Activated naive CD8-positive, alpha-beta T cell treated with anti-CD3 and anti-CD28 coated beads, Interleukin-2, amount 50 U/mL, for 24 hours (primary cell): ENCODE measurements at regions not wholly inside any gene's neighbourhood (a gene's known extent, or its start where the extent isn't known, plus 50 kb on each side); places are given as distances from the start of the nearest gene placed in this dataset.
A peak's percentile ranks its signal among the peaks of the same experiment; 100 is the strongest.
"Not testable (repeated sequence)": the region's sequence is repeated elsewhere in the genome, so short reads cannot be mapped to it uniquely, and the experiment has no call there.

ENCODE experiments used
- ATAC-seq: fragments of 150-1000 bp; cut with Tn5 transposase; one replicate; pipeline ENCODE4 v1.10.0; 2021
- DNase-seq: peaks from one replicate; pipeline ENCODE4 v3.0.0; 2021
- H3K27ac Mint-ChIP-seq: one replicate; pipeline ENCODE4 v1.8.0; 2021; ENCODE audit warnings: mild to moderate bottlenecking, mixed read lengths
- H3K27me3 Mint-ChIP-seq: one replicate; pipeline ENCODE4 v1.8.0; 2021; ENCODE audit warnings: mixed read lengths
- H3K36me3 Mint-ChIP-seq: one replicate; pipeline ENCODE4 v1.8.0; 2021; ENCODE audit warnings: low read depth, mixed read lengths
- H3K4me1 Mint-ChIP-seq: one replicate; pipeline ENCODE4 v1.8.0; 2021; ENCODE audit warnings: mixed read lengths
- H3K4me3 Mint-ChIP-seq: one replicate; pipeline ENCODE4 v1.8.0; 2021; ENCODE audit warnings: mild to moderate bottlenecking, moderate library complexity, mixed read lengths
- H3K9me3 Mint-ChIP-seq: one replicate; pipeline ENCODE4 v1.8.0; 2021; ENCODE audit warnings: mixed read lengths

DNA sequence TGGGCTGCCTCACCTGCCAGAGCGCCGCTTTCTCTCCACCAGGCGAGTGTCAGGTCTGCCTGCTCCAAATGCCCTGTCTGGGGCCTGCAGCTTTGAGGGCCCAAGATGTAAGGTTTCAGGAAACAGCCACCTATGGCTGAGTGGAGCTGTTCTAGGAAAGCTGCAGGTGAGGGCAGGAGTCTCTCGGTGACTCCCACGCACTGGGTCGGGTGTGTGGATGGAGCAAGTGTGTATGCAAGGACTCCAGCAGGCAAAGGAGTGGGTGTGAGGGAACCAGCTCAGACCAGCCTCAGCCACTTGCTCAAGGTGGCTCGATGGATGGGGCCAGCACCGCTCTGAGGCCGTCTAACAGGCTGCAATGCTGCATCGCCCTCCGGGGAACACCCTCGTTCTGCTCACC, 123.7 kb downstream of the LIMS4 start:
- DNase-seq, H3K27me3 Mint-ChIP-seq, H3K4me1 Mint-ChIP-seq, H3K27ac Mint-ChIP-seq, ATAC-seq, H3K4me3 Mint-ChIP-seq, H3K9me3 Mint-ChIP-seq, H3K36me3 Mint-ChIP-seq: not testable (repeated sequence)

DNA sequence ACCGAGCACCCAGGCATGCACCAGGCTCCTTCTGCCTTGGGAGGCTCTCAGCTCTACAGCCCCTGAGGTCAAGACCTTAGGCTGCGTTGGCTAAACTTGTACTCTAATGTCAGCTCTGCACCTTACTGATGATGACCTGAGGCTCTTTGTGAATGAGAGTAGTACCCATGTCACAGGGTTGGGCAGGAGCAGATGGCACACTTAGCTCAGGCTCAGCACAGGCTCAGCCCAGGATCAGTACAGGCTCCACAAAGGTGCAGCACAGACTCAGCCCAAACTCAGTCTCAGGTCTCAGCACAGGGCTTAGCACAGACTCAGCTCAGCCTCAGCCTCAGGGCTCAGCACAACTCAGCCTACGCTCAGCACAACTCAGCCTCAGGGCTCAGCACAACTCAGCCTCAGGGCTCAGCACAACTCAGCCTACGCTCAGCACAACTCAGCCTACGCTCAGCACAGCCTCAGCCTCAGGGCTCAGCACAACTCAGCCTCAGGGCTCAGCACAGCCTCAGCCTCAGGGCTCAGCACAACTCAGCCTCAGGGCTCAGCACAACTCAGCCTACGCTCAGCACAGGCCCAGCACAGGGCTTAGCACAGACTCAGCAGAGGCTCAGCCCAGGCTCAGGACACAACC, 128.1 kb downstream of the LIMS4 start:
- ATAC-seq, H3K9me3 Mint-ChIP-seq, H3K27me3 Mint-ChIP-seq, H3K36me3 Mint-ChIP-seq, H3K27ac Mint-ChIP-seq, H3K4me1 Mint-ChIP-seq, DNase-seq, H3K4me3 Mint-ChIP-seq: not testable (repeated sequence)

DNA sequence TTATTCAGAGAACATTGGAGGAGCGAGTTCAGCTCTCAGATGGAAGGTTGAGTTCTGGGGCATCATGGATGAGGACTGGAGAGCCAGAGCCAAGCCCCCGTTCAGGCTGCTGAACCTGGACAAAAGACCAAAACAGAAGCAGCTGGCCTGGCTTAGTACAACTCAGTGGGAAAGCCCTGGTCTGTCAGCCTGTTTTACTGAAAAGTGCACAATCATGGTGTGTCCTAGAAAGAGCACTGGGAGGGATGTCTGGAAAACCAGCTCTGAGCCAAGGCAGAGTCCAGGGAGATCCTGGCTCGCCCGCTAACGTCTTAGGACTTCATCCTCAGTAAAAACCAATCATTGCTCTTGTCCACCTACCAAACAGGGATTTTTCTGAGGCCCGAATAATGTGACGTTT, 129.7 kb upstream of the MTLN start:
- not testable (repeated sequence) for H3K9me3 Mint-ChIP-seq, H3K4me1 Mint-ChIP-seq, H3K4me3 Mint-ChIP-seq, H3K36me3 Mint-ChIP-seq, H3K27me3 Mint-ChIP-seq, ATAC-seq, H3K27ac Mint-ChIP-seq, DNase-seq

DNA sequence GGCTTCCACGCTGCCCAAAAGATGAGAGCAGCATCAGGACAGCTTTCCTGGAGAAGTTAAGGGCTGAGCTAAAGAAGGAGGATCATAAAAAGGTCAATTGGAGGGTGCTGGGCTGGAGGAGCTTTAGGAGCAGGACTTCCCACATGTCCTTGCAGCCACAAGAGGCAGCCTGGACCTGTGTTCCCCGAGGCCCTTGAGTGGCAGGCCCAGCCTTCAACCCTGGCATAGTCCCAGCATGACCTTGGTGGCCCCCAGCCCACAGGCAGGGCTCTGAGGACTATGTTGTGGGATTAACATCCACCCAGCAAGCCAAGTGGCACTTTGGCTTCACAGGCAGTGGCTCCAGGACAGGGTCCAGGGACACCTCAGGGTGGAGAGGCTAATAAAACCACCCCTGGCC, 126.8 kb upstream of the MTLN start:
- not testable (repeated sequence) for H3K27me3 Mint-ChIP-seq, ATAC-seq

DNA sequence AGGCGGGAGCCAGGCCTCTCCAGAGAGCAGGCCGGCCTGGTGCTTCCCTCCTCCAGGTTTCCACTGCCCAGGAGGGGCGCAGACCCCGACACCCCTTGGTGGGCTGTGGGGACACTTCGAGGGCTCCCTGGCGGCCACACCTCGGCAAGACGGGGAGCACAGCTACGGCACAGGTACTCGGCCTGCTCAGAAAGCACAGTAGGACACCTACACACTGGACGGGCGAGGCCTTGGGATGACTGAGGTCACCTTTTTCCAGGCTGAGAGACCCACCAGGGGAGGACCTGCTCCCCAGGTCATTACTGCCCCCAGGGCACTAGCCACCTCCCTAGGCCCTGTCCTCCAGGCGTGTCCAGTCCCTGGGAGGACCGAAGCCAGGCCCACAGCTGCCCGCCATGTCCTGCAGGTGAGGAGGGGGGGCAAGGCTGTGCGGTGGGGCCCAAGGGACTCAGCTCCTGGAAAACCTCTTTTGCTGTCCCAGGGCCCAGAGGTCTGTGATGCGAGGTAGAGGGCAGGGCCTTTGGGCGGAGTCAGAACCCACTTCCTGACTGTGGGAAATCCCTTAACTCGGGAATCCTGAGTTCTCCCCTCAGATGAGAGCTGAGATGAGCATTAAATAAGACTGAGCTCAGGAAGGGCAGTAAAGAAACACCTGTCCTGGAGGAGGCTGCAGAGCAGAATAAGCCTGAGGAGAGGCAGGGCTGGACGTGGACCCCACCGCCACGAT, 126.1 kb upstream of the MTLN start:
- not testable (repeated sequence) for H3K4me3 Mint-ChIP-seq, H3K36me3 Mint-ChIP-seq, ATAC-seq, H3K27ac Mint-ChIP-seq, DNase-seq, H3K27me3 Mint-ChIP-seq, H3K9me3 Mint-ChIP-seq, H3K4me1 Mint-ChIP-seq

More for the DNA sequence above, 126.8 kb upstream of the MTLN start:
- not testable (repeated sequence) for H3K4me3 Mint-ChIP-seq, H3K4me1 Mint-ChIP-seq, H3K27ac Mint-ChIP-seq, H3K36me3 Mint-ChIP-seq, DNase-seq, H3K9me3 Mint-ChIP-seq

DNA sequence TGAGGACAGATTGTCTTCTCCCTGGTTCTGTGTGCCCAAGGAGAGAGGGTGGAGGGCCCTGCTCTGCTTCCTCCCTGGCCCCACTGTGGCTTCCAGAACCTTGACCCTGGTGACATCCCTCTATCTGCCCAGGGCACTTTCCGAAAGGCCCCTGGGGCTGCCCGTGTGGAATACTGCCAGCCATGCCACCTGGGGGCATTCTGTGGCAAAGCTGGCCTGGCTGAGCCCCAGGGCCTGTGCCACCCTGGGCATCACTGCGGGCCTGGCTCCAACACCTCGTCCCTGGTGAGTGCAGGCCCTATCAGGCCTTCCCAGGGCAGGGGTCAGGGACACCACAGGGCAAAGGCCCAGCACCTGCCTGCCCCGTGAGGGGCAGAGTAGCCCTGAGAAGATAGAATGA, 123.7 kb upstream of the MTLN start:
- not testable (repeated sequence) for ATAC-seq, H3K27ac Mint-ChIP-seq, H3K36me3 Mint-ChIP-seq, DNase-seq, H3K27me3 Mint-ChIP-seq, H3K4me3 Mint-ChIP-seq, H3K4me1 Mint-ChIP-seq, H3K9me3 Mint-ChIP-seq

DNA sequence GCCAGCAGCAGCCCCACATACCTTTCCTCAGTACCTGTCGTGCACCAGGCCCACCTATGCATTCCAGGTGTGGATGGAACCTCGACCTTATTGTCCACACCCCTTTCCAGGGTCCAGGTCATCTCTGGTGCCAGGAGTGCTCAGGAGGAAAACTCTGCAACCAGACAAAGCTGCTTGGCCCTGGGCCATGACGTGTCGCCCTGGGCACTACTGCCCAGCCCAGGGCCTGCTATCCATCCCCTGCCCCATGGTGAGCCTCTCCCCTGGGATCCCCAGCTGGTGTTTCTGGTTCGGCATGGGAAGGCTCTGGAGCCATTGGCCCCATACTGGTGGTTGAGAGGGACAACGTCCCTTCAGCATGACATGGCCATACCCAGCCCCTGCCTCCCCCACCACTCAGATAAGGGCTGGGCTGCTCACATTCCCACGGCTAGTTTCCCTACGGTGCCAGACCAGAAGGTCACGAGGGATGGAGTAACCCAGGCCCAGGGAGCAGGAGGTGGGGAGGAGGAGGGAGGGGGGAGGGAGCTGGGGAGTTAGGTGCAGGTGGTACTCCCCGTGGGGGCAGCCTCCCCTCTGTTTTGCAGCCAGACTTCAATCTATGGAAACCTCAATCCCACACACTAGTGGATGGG, 123.2 kb upstream of the MTLN start:
- H3K27ac Mint-ChIP-seq, ATAC-seq, DNase-seq, H3K36me3 Mint-ChIP-seq, H3K4me3 Mint-ChIP-seq, H3K4me1 Mint-ChIP-seq, H3K27me3 Mint-ChIP-seq, H3K9me3 Mint-ChIP-seq: not testable (repeated sequence)

DNA sequence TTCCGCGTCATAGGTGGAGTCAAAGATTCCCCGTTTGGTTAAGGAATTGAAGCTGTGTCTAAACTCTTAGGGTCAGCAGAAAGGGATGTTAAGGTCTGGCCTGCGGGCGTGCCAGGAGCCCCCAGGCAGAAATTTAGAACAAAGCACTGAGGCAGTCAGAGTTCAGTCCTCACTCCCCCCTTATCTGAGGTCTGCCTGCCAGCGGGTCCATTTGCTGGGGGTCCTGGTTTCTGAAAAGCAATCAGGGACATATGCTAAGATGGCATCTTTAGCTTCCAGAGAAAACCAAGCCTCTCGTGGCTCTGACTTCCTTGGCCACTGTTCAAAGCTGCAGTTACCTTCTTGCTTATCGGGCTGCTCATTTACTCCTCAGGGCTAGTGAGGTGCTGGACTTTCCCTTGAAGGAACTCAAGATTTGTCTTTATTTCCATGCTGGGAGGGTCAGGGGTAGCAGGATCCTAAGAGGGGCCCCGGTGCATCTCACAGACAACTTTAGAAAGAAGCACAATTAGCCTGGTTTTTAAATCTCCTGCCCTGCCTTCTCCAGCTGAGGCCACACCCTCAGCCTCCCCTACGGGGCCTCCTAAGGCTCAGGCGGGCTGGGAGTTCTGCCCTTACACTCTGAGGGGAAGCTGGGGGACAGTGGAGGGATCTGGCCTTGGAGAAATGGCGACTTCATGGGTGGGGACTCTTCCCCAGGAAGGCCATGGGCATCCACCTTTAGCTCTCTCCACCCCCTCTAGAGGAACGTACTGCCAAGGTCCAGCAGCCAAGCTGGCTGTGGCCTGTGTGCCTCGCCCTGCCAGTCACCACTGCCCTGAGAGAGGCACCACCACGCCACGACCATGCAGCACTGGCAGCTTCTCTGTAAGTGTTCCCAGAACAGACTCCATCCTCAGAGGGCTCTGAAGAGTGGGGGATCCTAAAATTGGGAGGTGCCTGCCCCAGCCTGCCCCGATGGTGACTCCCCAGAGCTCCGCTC, 121.1 kb upstream of the MTLN start:
- not testable (repeated sequence) for H3K27me3 Mint-ChIP-seq, H3K4me3 Mint-ChIP-seq, DNase-seq, H3K36me3 Mint-ChIP-seq, H3K4me1 Mint-ChIP-seq, H3K27ac Mint-ChIP-seq, H3K9me3 Mint-ChIP-seq, ATAC-seq

DNA sequence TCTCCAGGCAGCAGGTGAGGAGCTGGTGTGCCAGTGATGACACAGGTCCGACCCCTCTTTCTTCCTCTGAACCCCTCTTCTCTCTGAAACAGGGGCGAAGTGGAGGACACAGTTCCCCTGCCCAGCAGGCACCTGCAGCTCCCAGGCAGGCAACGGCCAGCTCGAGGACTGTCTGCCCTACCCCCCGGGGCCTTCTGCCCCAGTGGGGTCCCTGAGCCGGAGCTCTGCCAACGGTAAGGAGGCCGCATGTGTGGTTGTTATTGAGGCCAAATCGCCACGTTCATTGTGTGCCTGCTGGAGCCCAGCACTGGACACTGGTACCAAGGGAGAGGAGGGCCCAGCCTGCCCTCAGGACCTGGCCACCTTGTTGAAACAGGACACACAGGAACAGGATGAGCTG, 119.3 kb upstream of the MTLN start:
- not testable (repeated sequence) for H3K27me3 Mint-ChIP-seq, H3K9me3 Mint-ChIP-seq, H3K36me3 Mint-ChIP-seq, H3K4me1 Mint-ChIP-seq, H3K4me3 Mint-ChIP-seq, ATAC-seq, DNase-seq, H3K27ac Mint-ChIP-seq

DNA sequence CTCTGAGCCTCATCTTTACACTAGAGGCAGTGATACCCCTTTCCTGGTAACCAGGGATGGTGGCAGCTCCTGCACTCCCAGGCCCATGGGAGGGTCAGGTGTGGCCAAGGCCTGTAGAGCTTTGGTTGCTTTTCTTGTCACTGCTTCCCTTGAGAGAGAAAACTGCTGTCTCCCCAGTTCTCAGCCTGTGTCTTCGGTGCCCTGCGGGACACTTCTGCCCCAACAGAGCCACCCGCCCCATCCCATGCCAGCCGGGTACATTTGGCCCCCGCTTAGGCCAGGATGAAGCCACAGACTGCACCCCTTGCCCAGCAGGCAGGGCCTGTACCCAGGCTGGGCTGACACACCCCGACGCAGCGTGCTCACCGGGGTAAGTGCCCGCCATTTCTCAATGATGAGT, 117.4 kb upstream of the MTLN start:
- H3K4me1 Mint-ChIP-seq, DNase-seq, H3K27ac Mint-ChIP-seq, H3K36me3 Mint-ChIP-seq, H3K9me3 Mint-ChIP-seq, H3K4me3 Mint-ChIP-seq, H3K27me3 Mint-ChIP-seq, ATAC-seq: not testable (repeated sequence)

DNA sequence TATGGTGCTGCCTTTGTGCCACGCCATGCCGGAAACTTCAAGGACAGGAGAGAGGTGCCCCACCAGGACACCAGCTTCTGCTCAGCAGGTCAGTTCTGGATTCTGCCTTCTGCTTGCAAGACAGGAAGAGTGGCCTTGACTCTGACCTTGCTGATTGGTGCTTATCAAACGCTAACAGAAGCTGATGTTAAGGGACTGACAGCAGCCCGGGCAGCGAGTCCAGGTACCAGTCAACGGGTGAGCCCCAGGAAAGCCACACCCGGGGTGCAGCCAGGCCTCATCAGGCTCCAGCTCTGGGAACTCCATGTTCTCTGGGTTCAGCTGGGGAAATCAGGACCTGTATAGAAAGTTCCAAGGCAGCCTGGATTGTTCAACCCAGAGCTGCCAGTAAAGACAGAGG, 116.8 kb upstream of the MTLN start:
- H3K4me1 Mint-ChIP-seq, H3K27me3 Mint-ChIP-seq, H3K4me3 Mint-ChIP-seq, H3K27ac Mint-ChIP-seq, H3K36me3 Mint-ChIP-seq, ATAC-seq, DNase-seq, H3K9me3 Mint-ChIP-seq: not testable (repeated sequence)

DNA sequence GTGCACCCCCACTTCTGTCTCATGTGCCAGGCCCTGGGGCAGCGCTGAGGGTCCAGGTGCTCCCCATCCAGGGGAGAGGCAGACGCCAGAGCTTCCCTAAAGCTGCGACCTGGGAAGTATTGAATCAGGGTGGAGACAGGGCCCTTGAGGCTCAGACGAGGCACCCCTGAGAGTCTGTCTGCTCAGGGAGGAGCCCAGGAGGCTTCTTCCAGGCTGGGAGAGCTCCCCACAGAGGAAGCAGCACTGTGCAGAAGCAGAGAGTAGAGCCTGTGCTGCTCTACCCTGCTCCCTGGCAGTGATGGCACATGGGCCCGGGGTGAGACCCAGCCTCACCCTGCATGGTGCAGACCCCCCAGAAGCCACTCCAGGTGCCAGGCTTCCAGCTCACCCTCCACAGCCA, 116.3 kb upstream of the MTLN start:
- ATAC-seq = peak; percentile 34
- not testable (repeated sequence) for H3K9me3 Mint-ChIP-seq, H3K36me3 Mint-ChIP-seq

DNA sequence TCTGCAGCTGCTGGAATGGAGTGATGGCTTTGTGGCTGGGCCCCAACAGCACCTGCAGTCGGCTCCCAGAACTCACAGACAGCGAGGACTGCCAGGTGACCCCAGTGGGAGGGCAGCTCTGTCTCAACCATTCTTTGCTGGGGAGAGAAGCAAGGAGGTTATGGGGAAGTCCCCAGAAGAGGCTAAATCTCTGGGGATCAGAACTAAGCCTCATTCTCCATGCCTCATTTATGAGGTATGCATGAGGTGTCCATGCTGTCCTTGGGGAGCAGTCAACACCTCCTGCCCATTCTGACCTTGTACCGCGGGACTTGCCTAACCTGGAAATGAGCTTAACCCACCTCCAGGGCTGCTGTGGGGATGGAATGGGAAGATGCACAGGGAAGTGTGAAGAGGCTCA, 111.5 kb upstream of the MTLN start:
- H3K4me1 Mint-ChIP-seq, H3K9me3 Mint-ChIP-seq, ATAC-seq, H3K27me3 Mint-ChIP-seq, DNase-seq, H3K36me3 Mint-ChIP-seq, H3K27ac Mint-ChIP-seq, H3K4me3 Mint-ChIP-seq: not testable (repeated sequence)

More for the DNA sequence above, 116.3 kb upstream of the MTLN start:
- H3K27me3 Mint-ChIP-seq, DNase-seq, H3K4me3 Mint-ChIP-seq, H3K4me1 Mint-ChIP-seq, H3K27ac Mint-ChIP-seq: not testable (repeated sequence)

DNA sequence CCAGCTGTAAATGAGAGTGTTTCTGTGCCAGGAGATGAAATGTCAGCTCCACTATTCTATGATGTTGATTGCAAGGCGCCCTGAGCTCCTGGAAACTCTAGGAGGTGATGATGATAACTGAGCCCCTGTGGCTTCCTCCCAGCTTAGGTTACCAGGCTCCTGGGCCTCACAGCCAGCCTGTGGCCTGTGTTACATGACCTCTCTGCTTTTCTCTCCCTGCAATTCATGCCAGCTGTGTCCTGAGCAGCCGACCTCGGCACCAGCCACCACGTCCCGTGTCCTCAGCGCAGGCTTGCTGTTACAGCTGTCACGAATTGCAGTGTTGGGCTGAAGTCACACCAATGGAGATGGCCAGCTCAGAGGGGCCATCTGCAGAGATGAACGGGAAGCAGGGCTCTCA, 110.2 kb upstream of the MTLN start:
- not testable (repeated sequence) for H3K4me1 Mint-ChIP-seq

More for the DNA sequence above, 110.2 kb upstream of the MTLN start:
- H3K4me3 Mint-ChIP-seq, H3K9me3 Mint-ChIP-seq, H3K36me3 Mint-ChIP-seq, H3K27ac Mint-ChIP-seq, ATAC-seq, H3K27me3 Mint-ChIP-seq, DNase-seq: not testable (repeated sequence)
